DND-41 (cell line): ENCODE measurements at regions not wholly inside any gene's neighbourhood (a gene's known extent, or its start where the extent isn't known, plus 50 kb on each side); places are given as distances from the start of the nearest gene placed in this dataset.
"Not testable (repeated sequence)": the region's sequence is repeated elsewhere in the genome, so short reads cannot be mapped to it uniquely, and the experiment has no call there.

ENCODE experiments used
- ATAC-seq: fragments of 200-7000 bp; cut with Tn5 transposase; 3 replicates; pipeline ENCODE4 v1.9.1; 2021; ENCODE audit warnings: low read depth; ENCODE audit not compliant: insufficient read depth
- DNase-seq: peaks from one replicate; pipeline ENCODE4 v3.0.0-alpha.2; 2020
- H2AFZ ChIP-seq: 2 replicates; pipeline ENCODE4 v1.6.0; 2012; ENCODE audit warnings: low read depth, low read length
- H3K27ac ChIP-seq: 2 replicates; pipeline ENCODE4 v1.5.1; 2012; ENCODE audit warnings: low read length, inconsistent platforms
- H3K27me3 ChIP-seq: fragments of 200-600 bp; sonication (generic); 2 replicates; pipeline ENCODE4 v1.6.0; 2012; ENCODE audit warnings: low read length, mild to moderate bottlenecking, inconsistent platforms; ENCODE audit not compliant: insufficient read depth, poor library complexity
- H3K36me3 ChIP-seq: 2 replicates; pipeline ENCODE4 v1.5.1; 2012; ENCODE audit warnings: low read length, inconsistent platforms; ENCODE audit not compliant: insufficient read depth
- H3K4me1 ChIP-seq: 2 replicates; pipeline ENCODE4 v1.5.1; 2012; ENCODE audit warnings: mild to moderate bottlenecking, low read length; ENCODE audit not compliant: insufficient read depth
- H3K4me2 ChIP-seq: 2 replicates; pipeline ENCODE4 v1.6.0; 2012; ENCODE audit warnings: mild to moderate bottlenecking, moderate library complexity, low read length, inconsistent platforms; ENCODE audit not compliant: insufficient read depth
- H3K4me3 ChIP-seq, 2 experiments: fragments of 200-600 bp in 1 of 2; shearing (Covaris generic) in 1 of 2; 2 replicates each; pipeline ENCODE4 v1.5.1; 2012 to 2016; ENCODE audit warnings: inconsistent platforms in 2 of 2, low read length in 2 of 2, mild to moderate bottlenecking in 2 of 2, low read depth in 1 of 2, moderate library complexity in 1 of 2
- H3K79me2 ChIP-seq: 2 replicates; pipeline ENCODE4 v1.6.0; 2012; ENCODE audit warnings: low read length, inconsistent platforms; ENCODE audit not compliant: insufficient read depth
- H3K9ac ChIP-seq: 2 replicates; pipeline ENCODE4 v1.6.0; 2012; ENCODE audit warnings: low read depth, mild to moderate bottlenecking, inconsistent platforms, low read length, moderate library complexity
- H3K9me3 ChIP-seq: 2 replicates; pipeline ENCODE4 v1.5.1; 2012; ENCODE audit warnings: low read length, moderate library complexity, mild to moderate bottlenecking, inconsistent platforms; ENCODE audit not compliant: insufficient read depth, severe bottlenecking
- H4K20me1 ChIP-seq: 2 replicates; pipeline ENCODE4 v1.6.0; 2012; ENCODE audit warnings: low read length; ENCODE audit not compliant: insufficient read depth
- CTCF ChIP-seq: IDR thresholded peaks from 2 replicates; pipeline ENCODE4 v1.5.1; 2012; ENCODE audit warnings: borderline replicate concordance, low read length, moderate library complexity, mild to moderate bottlenecking; ENCODE audit not compliant: poor library complexity, severe bottlenecking; ENCODE audit errors: extremely low read depth
- EZH2 ChIP-seq: IDR thresholded peaks from 3 replicates; pipeline ENCODE4 v1.6.1; 2012; ENCODE audit warnings: borderline replicate concordance, low read depth, mild to moderate bottlenecking, moderate library complexity, low read length, inconsistent platforms; ENCODE audit not compliant: severe bottlenecking

- Histone ChIP-seq H3K27ac (no peak overlapping the region), H3K4me1 (no peaks in the 10 kb centered on the region), H3K27me3 (no peaks in the 10 kb centered on the region), H3K9me3 (no peaks in the 10 kb centered on the region), H2AFZ (no peak overlapping the region), H3K9ac (no peak overlapping the region), H4K20me1 (no peaks in the 10 kb centered on the region), H3K4me3 (no peak overlapping the region), H3K4me2 (no peak overlapping the region), H3K79me2 (no peaks in the 10 kb centered on the region), H3K36me3 (no peaks in the 10 kb centered on the region)
- no peak for TF ChIP-seq EZH2
- TF ChIP-seq CTCF, result no peak
- DNase-seq (no peak), ATAC-seq (no peak)
Observed at GRCh38 chr5:39758426-39758825, 333.6 kb upstream of the DAB2 start.

- no peak for TF ChIP-seq CTCF
- no peak for TF ChIP-seq EZH2
- H3K27me3 ChIP-seq, result no peaks in the 10 kb centered on the region
- ATAC-seq, result no peak
- H3K27ac ChIP-seq, result no peak overlapping the region
- H2AFZ ChIP-seq, result no peak overlapping the region
- no peaks in the 10 kb centered on the region for H3K79me2 ChIP-seq
- H3K4me2 ChIP-seq, result no peak overlapping the region
- H3K4me3 ChIP-seq, result no peak overlapping the region
- H4K20me1 ChIP-seq, result no peaks in the 10 kb centered on the region
- H3K4me1 ChIP-seq, result no peaks in the 10 kb centered on the region
- no peaks in the 10 kb centered on the region for H3K36me3 ChIP-seq
- no peaks in the 10 kb centered on the region for H3K9me3 ChIP-seq
- no peak for DNase-seq
- H3K9ac ChIP-seq, result no peak overlapping the region
Observed at GRCh38 chr5:39757131-39757530, 332.4 kb upstream of the DAB2 start.

- ATAC-seq (no peak), DNase-seq (no peak)
- Histone ChIP-seq H3K4me1 (no peaks in the 10 kb centered on the region), H3K9me3 (no peaks in the 10 kb centered on the region), H4K20me1 (no peaks in the 10 kb centered on the region), H3K27me3 (no peaks in the 10 kb centered on the region), H3K4me2 (no peak overlapping the region), H3K9ac (no peak overlapping the region), H2AFZ (no peak overlapping the region), H3K36me3 (no peaks in the 10 kb centered on the region), H3K4me3 (no peak overlapping the region), H3K79me2 (no peaks in the 10 kb centered on the region), H3K27ac (no peak overlapping the region)
- TF ChIP-seq EZH2, result no peak
- no peak for TF ChIP-seq CTCF
Observed at GRCh38 chr5:39755986-39756385, 331.2 kb upstream of the DAB2 start.

GRCh38 chr5:39755452-39755851 lies 330.7 kb upstream of the DAB2 start:
- no peak overlapping the region for H2AFZ ChIP-seq
- H4K20me1 ChIP-seq, result no peaks in the 10 kb centered on the region
- no peak overlapping the region for H3K4me2 ChIP-seq
- H3K79me2 ChIP-seq, result no peaks in the 10 kb centered on the region
- H3K27ac ChIP-seq, result no peak overlapping the region
- H3K36me3 ChIP-seq, result no peaks in the 10 kb centered on the region
- H3K27me3 ChIP-seq, result no peaks in the 10 kb centered on the region
- no peaks in the 10 kb centered on the region for H3K4me1 ChIP-seq
- DNase-seq (no peak), ATAC-seq (no peak)
- H3K9me3 ChIP-seq, result no peaks in the 10 kb centered on the region
- H3K4me3 ChIP-seq, result no peak overlapping the region
- no peak overlapping the region for H3K9ac ChIP-seq
- no peak for TF ChIP-seq EZH2
- TF ChIP-seq CTCF, result no peak

GRCh38 chr5:39753747-39754146 lies 329.0 kb upstream of the DAB2 start:
- not testable (repeated sequence) for DNase-seq, H3K27ac ChIP-seq, H3K36me3 ChIP-seq, H4K20me1 ChIP-seq, H3K27me3 ChIP-seq, H3K9ac ChIP-seq, H2AFZ ChIP-seq, H3K79me2 ChIP-seq, H3K9me3 ChIP-seq, ATAC-seq, H3K4me2 ChIP-seq, H3K4me3 ChIP-seq, H3K4me1 ChIP-seq
